ENCODE measurements at regions not wholly inside any gene's neighbourhood (a gene's known extent, or its start where the extent isn't known, plus 50 kb on each side); places are given as distances from the start of the nearest gene placed in this dataset.

- H4K20me1 ChIP-seq (ENCODE audit: insufficient read depth, low read length): no peaks in the 10 kb centered on the region
- no peak overlapping the region for H2AFZ ChIP-seq (ENCODE audit: low read length)
- no peak for DNase-seq (ENCODE audit: insufficient read length, low spot score, missing footprints)
- H3K9me3 ChIP-seq (ENCODE audit: low read depth, low read length): no peaks in the 10 kb centered on the region
- H3K4me3 ChIP-seq (ENCODE audit: insufficient read depth, low read length): no peak overlapping the region
- H3K4me1 ChIP-seq (ENCODE audit: insufficient read depth, low read length): peaks cover 5% of the 10 kb centered on the region
- no peak for TF ChIP-seq CTCF (IDR thresholded peaks at IDR 0.05; ENCODE audit: extremely low read depth, low read depth, low read length)
- H3K27ac ChIP-seq (ENCODE audit: low read depth, low read length): no peak overlapping the region
- H3K79me2 ChIP-seq (ENCODE audit: insufficient read depth, low read length): no peaks in the 10 kb centered on the region
- no peaks in the 10 kb centered on the region for H3K27me3 ChIP-seq (ENCODE audit: insufficient read depth, low read length)
- no peak overlapping the region for H3K4me2 ChIP-seq (ENCODE audit: insufficient read depth, low read length)
- H3K36me3 ChIP-seq (ENCODE audit: insufficient read depth, low read length): no peaks in the 10 kb centered on the region
Observed at GRCh38 chr1:212190169-212190568, 95.0 kb upstream of the PPP2R5A start.

- Histone ChIP-seq H3K4me1 (ENCODE audit: insufficient read depth, low read length) (peaks cover 5% of the 10 kb centered on the region), H4K20me1 (ENCODE audit: insufficient read depth, low read length) (no peaks in the 10 kb centered on the region), H3K36me3 (ENCODE audit: insufficient read depth, low read length) (no peaks in the 10 kb centered on the region), H2AFZ (ENCODE audit: low read length) (no peak overlapping the region), H3K4me3 (ENCODE audit: insufficient read depth, low read length) (no peak overlapping the region), H3K4me2 (ENCODE audit: insufficient read depth, low read length) (no peak overlapping the region), H3K27me3 (ENCODE audit: insufficient read depth, low read length) (no peaks in the 10 kb centered on the region), H3K79me2 (ENCODE audit: insufficient read depth, low read length) (no peaks in the 10 kb centered on the region), H3K9me3 (ENCODE audit: low read depth, low read length) (no peaks in the 10 kb centered on the region), H3K27ac (ENCODE audit: low read depth, low read length) (no peak overlapping the region)
- DNase-seq (ENCODE audit: insufficient read length, low spot score, missing footprints): no peak
- TF ChIP-seq CTCF (IDR thresholded peaks at IDR 0.05; ENCODE audit: extremely low read depth, low read depth, low read length): no peak
Observed at GRCh38 chr1:212192261-212192998, 92.8 kb upstream of the PPP2R5A start.

GRCh38 chr1:212196355-212196754 is 88.9 kb upstream of the PPP2R5A start:
- H3K36me3 ChIP-seq (ENCODE audit: insufficient read depth, low read length): no peaks in the 10 kb centered on the region
- H3K4me2 ChIP-seq (ENCODE audit: insufficient read depth, low read length): no peak overlapping the region
- no peak for TF ChIP-seq CTCF (IDR thresholded peaks at IDR 0.05; ENCODE audit: extremely low read depth, low read depth, low read length)
- no peaks in the 10 kb centered on the region for H3K79me2 ChIP-seq (ENCODE audit: insufficient read depth, low read length)
- no peak overlapping the region for H3K27ac ChIP-seq (ENCODE audit: low read depth, low read length)
- H3K27me3 ChIP-seq (ENCODE audit: insufficient read depth, low read length): no peaks in the 10 kb centered on the region
- H4K20me1 ChIP-seq (ENCODE audit: insufficient read depth, low read length): no peaks in the 10 kb centered on the region
- H3K4me1 ChIP-seq (ENCODE audit: insufficient read depth, low read length): no peaks in the 10 kb centered on the region
- H3K9me3 ChIP-seq (ENCODE audit: low read depth, low read length): no peaks in the 10 kb centered on the region
- H3K4me3 ChIP-seq (ENCODE audit: insufficient read depth, low read length): no peak overlapping the region
- no peak for DNase-seq (ENCODE audit: insufficient read length, low spot score, missing footprints)
- no peak overlapping the region for H2AFZ ChIP-seq (ENCODE audit: low read length)

GRCh38 chr1:212201461-212201860 is 83.7 kb upstream of the PPP2R5A start:
- DNase-seq (ENCODE audit: insufficient read length, low spot score, missing footprints): no peak
- H4K20me1 ChIP-seq (ENCODE audit: insufficient read depth, low read length): no peaks in the 10 kb centered on the region
- no peak overlapping the region for H3K4me2 ChIP-seq (ENCODE audit: insufficient read depth, low read length)
- H3K27ac ChIP-seq (ENCODE audit: low read depth, low read length): no peak overlapping the region
- H2AFZ ChIP-seq (ENCODE audit: low read length): no peak overlapping the region
- H3K4me3 ChIP-seq (ENCODE audit: insufficient read depth, low read length): no peak overlapping the region
- H3K27me3 ChIP-seq (ENCODE audit: insufficient read depth, low read length): no peaks in the 10 kb centered on the region
- no peaks in the 10 kb centered on the region for H3K79me2 ChIP-seq (ENCODE audit: insufficient read depth, low read length)
- H3K36me3 ChIP-seq (ENCODE audit: insufficient read depth, low read length): no peaks in the 10 kb centered on the region
- TF ChIP-seq CTCF (IDR thresholded peaks at IDR 0.05; ENCODE audit: extremely low read depth, low read depth, low read length): no peak
- no peaks in the 10 kb centered on the region for H3K4me1 ChIP-seq (ENCODE audit: insufficient read depth, low read length)
- no peaks in the 10 kb centered on the region for H3K9me3 ChIP-seq (ENCODE audit: low read depth, low read length)
